Pulmonary artery endothelial cell (primary cell): ENCODE measurements at regions not wholly inside any gene's neighbourhood (a gene's known extent, or its start where the extent isn't known, plus 50 kb on each side); places are given as distances from the start of the nearest gene placed in this dataset.
"Not testable (repeated sequence)": the region's sequence is repeated elsewhere in the genome, so short reads cannot be mapped to it uniquely, and the experiment has no call there.

Experiments used
- DNase-seq: peaks from one replicate; pipeline ENCODE4 v3.0.0-alpha.2; 2011; ENCODE audit warnings: low read depth, low spot score

DNA sequence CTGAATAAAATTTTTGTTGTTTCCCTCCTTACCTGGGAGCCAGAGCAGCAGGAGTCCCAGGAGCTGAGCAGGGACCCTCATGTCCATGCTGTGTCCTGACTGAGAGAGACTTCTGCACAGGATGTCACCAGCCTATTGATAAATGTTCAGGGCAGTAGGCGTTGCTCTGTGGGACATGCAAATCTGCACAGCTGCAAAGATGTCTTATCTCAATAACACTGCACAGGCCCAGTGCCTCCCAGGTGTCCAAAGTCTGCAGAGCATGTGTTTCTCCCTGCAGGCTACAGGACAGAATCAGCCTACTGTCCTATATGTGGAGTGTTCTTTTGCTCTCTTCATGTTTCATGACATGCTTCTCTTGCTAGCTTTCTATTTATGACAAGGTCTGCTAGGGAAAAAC lies 522.3 kb downstream of the RPIA start:
- DNase-seq, result not testable (repeated sequence)

DNA sequence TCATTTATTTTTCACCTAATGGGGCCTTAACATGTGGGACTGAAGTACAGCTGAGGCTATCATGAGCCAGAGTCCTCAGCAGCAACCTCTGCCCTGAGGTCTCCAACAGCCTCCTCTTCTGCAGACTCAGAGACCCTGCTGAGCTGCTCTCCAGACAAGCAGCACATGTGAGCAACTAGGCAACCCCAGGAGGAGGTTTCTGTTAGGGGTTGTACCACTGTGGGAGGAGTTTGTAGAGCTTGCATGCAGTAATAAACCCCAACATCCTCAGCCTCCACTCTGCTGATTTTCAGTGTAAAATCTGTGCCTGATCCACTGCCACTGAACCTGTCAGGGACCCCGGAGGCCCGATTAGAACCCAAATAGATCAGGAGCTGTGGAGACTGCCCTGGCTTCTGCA lies 530.0 kb downstream of the RPIA start:
- not testable (repeated sequence) for DNase-seq

- not testable (repeated sequence) for DNase-seq
Measured at GRCh38 chr2:89222063-89222732, 530.7 kb downstream of the RPIA start.

- DNase-seq, result not testable (repeated sequence)
Measured at GRCh38 chr2:89224803-89225202, 533.3 kb downstream of the RPIA start.

DNA sequence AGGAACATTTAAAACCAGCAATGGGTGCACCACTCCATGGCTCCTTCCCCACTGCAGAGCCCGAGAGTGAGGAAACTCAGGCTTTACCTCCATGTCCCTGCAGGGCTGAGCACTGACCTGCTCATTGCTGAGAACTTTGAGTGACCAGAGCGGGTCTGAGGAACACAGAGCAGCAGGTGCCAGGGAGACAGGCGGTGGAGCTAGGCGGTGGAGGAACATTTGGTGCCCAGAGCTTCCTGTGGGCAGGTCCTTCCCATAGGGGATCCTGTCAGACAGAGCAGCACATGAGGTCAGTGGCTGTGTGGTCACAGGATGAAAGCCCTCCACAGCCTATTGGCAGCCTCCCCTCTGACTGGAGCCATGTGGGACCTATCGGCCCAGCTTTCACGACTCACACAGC lies 538.5 kb downstream of the RPIA start:
- not testable (repeated sequence) for DNase-seq

DNA sequence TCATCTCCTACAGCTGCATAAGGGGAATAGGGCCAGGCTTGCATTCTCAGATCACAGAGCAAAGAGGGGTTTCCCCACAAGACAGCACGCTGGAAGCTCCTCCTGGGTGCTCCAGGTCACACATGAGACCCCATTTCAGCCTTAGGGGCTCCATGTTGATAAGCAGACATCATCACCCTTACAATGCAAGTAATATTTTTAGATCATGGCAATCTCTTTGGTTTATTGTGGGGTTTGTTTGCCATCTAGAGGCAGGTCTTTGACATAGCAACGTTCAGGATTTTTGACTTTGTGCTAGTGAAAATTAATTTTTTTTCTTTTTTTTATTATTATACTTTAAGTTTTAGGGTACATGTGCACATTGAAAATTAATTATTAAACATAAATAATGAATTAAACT lies 539.8 kb downstream of the RPIA start:
- DNase-seq, result not testable (repeated sequence)

GRCh38 chr2:89233931-89234330 lies 542.5 kb downstream of the RPIA start:
- not testable (repeated sequence) for DNase-seq

DNA sequence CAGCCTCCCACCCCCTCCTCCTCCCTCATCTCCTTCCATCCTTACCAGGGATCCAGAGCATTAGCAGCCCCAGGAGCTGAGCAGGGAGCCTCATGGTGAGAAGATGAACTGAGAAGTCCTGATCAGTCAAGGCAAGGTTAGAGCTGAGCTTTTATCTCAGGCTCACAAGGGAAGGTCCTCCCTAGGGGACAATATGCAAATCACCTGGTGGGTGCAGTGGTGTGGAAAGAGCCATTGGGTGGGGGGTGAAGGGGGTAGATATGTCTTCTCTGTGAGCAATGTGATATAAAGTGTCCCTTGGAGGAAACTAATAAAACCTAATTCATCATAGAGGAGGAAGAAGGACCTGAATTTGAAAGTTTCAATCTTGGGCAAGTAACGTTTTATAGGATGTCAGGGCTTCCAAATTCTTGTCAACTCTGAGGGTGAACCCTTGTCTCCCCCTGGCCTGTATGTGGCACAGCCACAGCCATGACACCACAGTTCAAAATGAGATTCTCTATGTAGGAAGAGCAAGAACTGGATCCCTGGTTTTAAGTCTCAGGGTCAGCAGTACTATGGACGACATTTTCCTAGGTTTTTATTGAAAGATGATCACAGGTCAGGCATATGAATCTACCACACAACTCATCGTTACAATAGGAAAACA lies 543.5 kb downstream of the RPIA start:
- DNase-seq, result not testable (repeated sequence)

DNA sequence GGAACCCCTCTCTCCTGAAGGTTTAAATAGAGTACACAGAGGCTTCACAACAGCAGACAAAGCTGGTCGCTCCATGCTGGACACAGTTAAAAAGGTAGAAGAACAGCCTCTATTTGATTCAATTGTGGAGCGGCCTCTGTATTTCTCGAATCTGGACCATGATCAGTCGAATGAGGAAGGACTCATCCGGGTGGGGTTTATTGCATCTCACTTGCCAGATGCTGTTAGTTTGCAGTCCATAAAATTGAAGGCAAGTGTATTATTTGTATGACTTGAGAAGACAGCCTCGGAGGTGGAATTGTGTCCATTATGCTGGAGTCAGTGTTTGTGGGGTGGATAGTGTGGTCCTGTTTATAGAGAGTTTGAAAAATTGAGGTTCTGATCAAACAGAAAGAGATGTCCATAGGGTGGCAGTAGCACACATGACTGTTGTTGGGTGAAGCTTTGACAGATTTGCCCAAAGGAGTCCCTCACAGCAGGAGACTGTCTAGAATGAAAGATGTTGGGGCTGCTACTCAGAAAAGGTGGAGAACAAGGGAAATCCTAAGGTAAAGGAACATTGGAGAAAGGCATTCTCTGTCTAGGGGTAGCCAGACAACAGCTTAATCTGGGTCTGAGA lies 545.5 kb downstream of the RPIA start:
- DNase-seq, result not testable (repeated sequence)

DNA sequence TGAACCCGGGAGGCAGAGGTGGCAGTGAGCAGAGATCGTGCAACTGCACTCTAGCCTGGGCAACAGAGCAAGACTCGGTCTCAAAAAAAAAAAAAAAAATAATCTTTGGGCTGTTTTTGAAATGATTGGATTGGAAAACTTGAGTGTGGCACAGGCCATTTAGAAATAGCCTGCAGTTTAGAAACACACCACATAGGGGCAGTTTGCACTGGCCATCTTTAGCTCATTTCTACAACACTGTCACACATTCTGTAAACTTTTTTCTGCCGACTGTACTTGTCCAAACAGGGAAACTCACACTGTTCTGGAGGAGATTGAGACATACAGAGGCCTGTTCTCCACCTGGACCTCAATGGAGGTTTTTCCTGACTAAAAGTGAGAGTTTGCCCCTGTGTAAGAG lies 546.3 kb downstream of the RPIA start:
- not testable (repeated sequence) for DNase-seq

- DNase-seq, result not testable (repeated sequence)
Measured at GRCh38 chr2:89243114-89243700, 551.7 kb downstream of the RPIA start.

- not testable (repeated sequence) for DNase-seq
Measured at GRCh38 chr2:89244407-89244806, 552.9 kb downstream of the RPIA start.

DNA sequence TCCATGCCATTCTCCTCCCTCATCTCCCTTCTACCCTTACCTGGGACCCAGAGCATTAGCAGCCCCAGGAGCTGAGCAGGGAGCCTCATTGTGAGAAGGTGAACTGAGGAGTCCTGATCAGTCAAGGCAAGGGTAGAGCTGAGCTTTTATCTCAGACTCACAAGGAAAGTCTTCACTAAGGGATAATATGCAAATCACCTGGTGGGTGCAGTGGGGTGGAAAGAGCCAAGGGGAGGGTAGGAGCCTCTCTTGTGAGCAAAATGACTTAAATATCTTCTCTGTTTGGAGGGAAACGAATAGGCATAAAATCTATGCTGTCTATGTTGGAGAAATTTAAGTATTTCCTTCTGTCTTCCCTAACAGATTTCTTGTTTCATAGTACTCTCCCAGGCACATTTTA lies 554.0 kb downstream of the RPIA start:
- DNase-seq, result not testable (repeated sequence)

DNA sequence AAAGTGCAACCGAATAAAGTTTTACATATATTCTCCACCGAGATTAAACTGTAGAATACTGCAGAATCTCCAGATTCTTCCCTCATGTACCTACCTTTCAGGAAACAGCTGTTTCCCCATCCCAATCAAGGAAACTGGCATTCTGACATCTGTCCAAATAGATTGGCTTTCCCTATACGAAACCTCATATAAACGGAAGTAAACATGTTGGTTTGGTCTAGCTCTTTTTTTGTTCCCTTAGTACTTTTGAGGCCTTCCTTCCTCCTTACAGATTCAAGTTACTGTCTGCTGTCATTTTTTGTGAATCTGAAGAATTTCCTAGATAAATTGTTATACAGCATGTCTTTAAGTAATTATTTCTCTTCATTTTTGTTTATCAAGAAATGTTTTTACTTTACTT lies 554.6 kb downstream of the RPIA start:
- DNase-seq, result peak; percentile 53

- not testable (repeated sequence) for DNase-seq
Measured at GRCh38 chr2:89246620-89247019, 555.1 kb downstream of the RPIA start.

DNA sequence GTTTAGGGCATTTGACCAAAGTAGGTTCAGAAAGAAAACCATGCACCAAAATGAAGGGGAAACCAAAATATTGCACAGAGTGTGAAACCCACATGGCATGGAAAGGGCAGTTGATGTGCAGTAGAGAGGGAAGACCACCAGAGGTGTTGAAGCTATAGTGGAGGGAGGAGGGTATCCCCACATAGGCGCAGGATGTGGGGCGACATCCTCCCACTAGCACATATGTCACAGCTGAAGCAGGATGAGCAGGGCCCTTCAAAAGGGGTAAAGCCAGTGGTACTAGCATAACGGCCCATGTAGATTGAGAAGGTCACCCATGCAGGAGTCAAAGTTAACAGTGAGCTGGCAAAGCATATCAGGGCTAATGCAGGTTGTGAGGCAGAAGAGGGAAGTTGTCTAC lies 563.5 kb downstream of the RPIA start:
- not testable (repeated sequence) for DNase-seq

- DNase-seq, result not testable (repeated sequence)
Measured at GRCh38 chr2:89273443-89273842, 582.0 kb downstream of the RPIA start.

- DNase-seq, result not testable (repeated sequence)
Measured at GRCh38 chr2:89280536-89280935, 589.1 kb downstream of the RPIA start.

DNA sequence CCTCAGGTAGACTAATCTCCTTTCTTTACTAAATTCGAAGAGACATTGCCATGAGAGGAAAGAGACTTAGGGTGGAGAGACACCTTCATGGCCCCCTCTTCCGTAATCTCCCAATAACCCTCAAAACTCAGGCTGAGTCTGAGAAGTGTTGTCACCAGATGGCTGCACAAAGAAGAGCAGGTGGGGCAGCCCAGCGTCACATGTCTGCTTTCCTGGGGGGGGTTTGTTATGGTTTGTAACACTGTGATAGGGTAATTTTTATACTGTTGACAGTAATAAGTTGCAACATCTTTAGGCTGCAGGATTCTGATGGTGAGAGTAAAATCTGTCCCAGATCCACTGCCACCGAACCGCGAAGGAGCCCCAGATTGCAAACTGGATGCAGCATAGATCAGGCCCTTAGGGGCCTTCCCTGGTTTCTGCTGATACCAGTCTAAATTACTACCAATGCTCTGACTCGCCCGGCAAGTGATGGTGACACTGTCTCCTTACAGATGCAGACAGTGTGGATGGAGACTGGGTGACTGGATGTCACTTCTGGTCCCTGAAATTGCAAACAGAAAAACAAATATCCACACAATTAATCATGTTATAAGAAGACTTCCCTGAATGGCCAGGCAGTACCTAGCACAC lies 595.1 kb downstream of the RPIA start:
- not testable (repeated sequence) for DNase-seq

GRCh38 chr2:89287084-89287483 lies 595.6 kb downstream of the RPIA start:
- DNase-seq, result not testable (repeated sequence)

GRCh38 chr2:89291717-89292298 lies 600.3 kb downstream of the RPIA start:
- not testable (repeated sequence) for DNase-seq
